ENCODE measurements at regions not wholly inside any gene's neighbourhood (a gene's known extent, or its start where the extent isn't known, plus 50 kb on each side); places are given as distances from the start of the nearest gene placed in this dataset.

GRCh38 chr10:124259139-124259825 is 159.4 kb downstream of the OAT start:
- H4K20me1 ChIP-seq (ENCODE audit: control insufficient read depth, extremely low read depth, insufficient read depth, low read length), result no peaks in the 10 kb centered on the region
- no peaks in the 10 kb centered on the region for H3K9me1 ChIP-seq (ENCODE audit: control insufficient read depth, extremely low read depth, insufficient read depth, low read length)
- peaks cover 6% of the 10 kb centered on the region for H3K27me3 ChIP-seq (ENCODE audit: control insufficient read depth, extremely low read depth, insufficient read depth, low read length)
- no peak overlapping the region for H3K4me2 ChIP-seq (ENCODE audit: control insufficient read depth, extremely low read depth, insufficient read depth, low read depth, low read length)
- FAIRE-seq (no peak), DNase-seq (ENCODE audit: low read depth, low spot score) (no peak)
- H3K36me3 ChIP-seq (ENCODE audit: control insufficient read depth in 2 of 2, extremely low read depth in 1 of 2, insufficient read depth in 2 of 2, low read length in 2 of 2), result no peaks in the 10 kb centered on the region
- dilution Hi-C loops (cut with MboI; ENCODE audit: extremely low pct_ligation_motif_present, low sequenced_read_pairs), result no loop called here
- H3K4me3 ChIP-seq (ENCODE audit: control insufficient read depth in 2 of 3, extremely low read depth in 1 of 3, insufficient read depth in 2 of 3, low read depth in 1 of 3, low read length in 3 of 3), result no peak overlapping the region
- H3K27ac ChIP-seq (ENCODE audit: control insufficient read depth, insufficient read depth, low read length), result no peak overlapping the region
- no peaks in the 10 kb centered on the region for H3K9me3 ChIP-seq (ENCODE audit: control insufficient read depth, low read depth, low read length)
- no peaks in the 10 kb centered on the region for H3K4me1 ChIP-seq (ENCODE audit: control insufficient read depth, extremely low read depth, insufficient read depth, low read length)
- no peak overlapping the region for H2AFZ ChIP-seq (ENCODE audit: control insufficient read depth, low read length)
- no peaks in the 10 kb centered on the region for H3K79me2 ChIP-seq (ENCODE audit: control insufficient read depth, insufficient read depth, low read length)
- TF ChIP-seq CTCF (optimal IDR thresholded peaks at IDR 0.05 in 1 of 3, IDR thresholded peaks at IDR 0.05 in 1 of 3, conservative IDR thresholded peaks at IDR 0.05 in 1 of 3; ENCODE audit: extremely low read depth in 1 of 3, insufficient read depth in 2 of 3, low read length in 3 of 3) (peak; percentile 18 to 66 (median 31)), EZH2 (IDR thresholded peaks at IDR 0.05; ENCODE audit: low read length) (no peak)
- no peak overlapping the region for H3K9ac ChIP-seq (ENCODE audit: control insufficient read depth, extremely low read depth, insufficient read depth, low read length)

- Histone ChIP-seq H3K27ac (ENCODE audit: control insufficient read depth, insufficient read depth, low read length) (no peak overlapping the region), H3K9ac (ENCODE audit: control insufficient read depth, extremely low read depth, insufficient read depth, low read length) (no peak overlapping the region), H3K9me3 (ENCODE audit: control insufficient read depth, low read depth, low read length) (no peaks in the 10 kb centered on the region), H3K79me2 (ENCODE audit: control insufficient read depth, insufficient read depth, low read length) (no peaks in the 10 kb centered on the region), H2AFZ (ENCODE audit: control insufficient read depth, low read length) (no peak overlapping the region), H3K27me3 (ENCODE audit: control insufficient read depth, extremely low read depth, insufficient read depth, low read length) (peaks cover 2% of the 10 kb centered on the region), H3K4me1 (ENCODE audit: control insufficient read depth, extremely low read depth, insufficient read depth, low read length) (no peaks in the 10 kb centered on the region), H3K4me2 (ENCODE audit: control insufficient read depth, extremely low read depth, insufficient read depth, low read depth, low read length) (no peak overlapping the region), H3K9me1 (ENCODE audit: control insufficient read depth, extremely low read depth, insufficient read depth, low read length) (no peaks in the 10 kb centered on the region), H4K20me1 (ENCODE audit: control insufficient read depth, extremely low read depth, insufficient read depth, low read length) (no peaks in the 10 kb centered on the region), H3K4me3 (ENCODE audit: control insufficient read depth in 2 of 3, extremely low read depth in 1 of 3, insufficient read depth in 2 of 3, low read depth in 1 of 3, low read length in 3 of 3) (no peak overlapping the region), H3K36me3 (ENCODE audit: control insufficient read depth in 2 of 2, extremely low read depth in 1 of 2, insufficient read depth in 2 of 2, low read length in 2 of 2) (no peaks in the 10 kb centered on the region)
- no peak for FAIRE-seq
- dilution Hi-C loops (cut with MboI; ENCODE audit: extremely low pct_ligation_motif_present, low sequenced_read_pairs), result no loop called here
- no peak for DNase-seq (ENCODE audit: low read depth, low spot score)
- TF ChIP-seq CTCF (optimal IDR thresholded peaks at IDR 0.05 in 1 of 3, IDR thresholded peaks at IDR 0.05 in 1 of 3, conservative IDR thresholded peaks at IDR 0.05 in 1 of 3; ENCODE audit: extremely low read depth in 1 of 3, insufficient read depth in 2 of 3, low read length in 3 of 3) (no peak), EZH2 (IDR thresholded peaks at IDR 0.05; ENCODE audit: low read length) (no peak)
These were observed 160.9 kb downstream of the OAT start for GRCh38 chr10:124257781-124258180.
